NCI-H524 treated with DMSO at 0.1 percent for 48 hours (cell line): ENCODE measurements at regions not wholly inside any gene's neighbourhood (a gene's known extent, or its start where the extent isn't known, plus 50 kb on each side); places are given as distances from the start of the nearest gene placed in this dataset.
"Not testable (repeated sequence)": the region's sequence is repeated elsewhere in the genome, so short reads cannot be mapped to it uniquely, and the experiment has no call there.

ENCODE experiments used
- DNase-seq: peaks from one replicate; lab custom pipeline; 2025; lab: John Stamatoyannopoulos, UW

GRCh38 chr3:59254976-59255375 lies 205.2 kb upstream of the CFAP20DC start:
- no peak for DNase-seq

DNA sequence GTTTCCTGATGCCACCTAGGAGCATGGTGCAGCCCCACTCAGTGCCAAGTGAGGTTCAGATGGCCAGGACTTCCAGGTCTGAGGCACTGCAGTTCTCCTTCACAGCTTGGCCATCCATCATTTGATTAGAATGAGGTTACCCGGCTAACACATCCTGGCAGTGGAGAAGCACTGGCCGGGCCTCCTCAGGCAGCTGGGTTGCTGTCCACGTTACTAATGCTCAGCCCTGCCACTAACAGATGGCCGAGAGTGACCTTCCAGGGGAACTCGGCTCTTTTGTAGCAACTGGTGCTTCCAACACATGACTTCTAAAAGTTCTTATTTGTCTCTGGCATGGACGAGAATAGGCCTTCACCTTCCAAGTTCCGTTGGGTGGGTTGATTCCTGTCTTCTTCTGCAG lies 204.6 kb upstream of the CFAP20DC start:
- no peak for DNase-seq

GRCh38 chr3:59253523-59253922 lies 203.7 kb upstream of the CFAP20DC start:
- no peak for DNase-seq

GRCh38 chr3:59251869-59252268 lies 202.0 kb upstream of the CFAP20DC start:
- DNase-seq: no peak

GRCh38 chr3:59250600-59250999 lies 200.8 kb upstream of the CFAP20DC start:
- DNase-seq: no peak

- DNase-seq: no peak
Measured at GRCh38 chr3:59249698-59250361, 200.0 kb upstream of the CFAP20DC start.

- DNase-seq: no peak
Measured at GRCh38 chr3:59249004-59249403, 199.2 kb upstream of the CFAP20DC start.

DNA sequence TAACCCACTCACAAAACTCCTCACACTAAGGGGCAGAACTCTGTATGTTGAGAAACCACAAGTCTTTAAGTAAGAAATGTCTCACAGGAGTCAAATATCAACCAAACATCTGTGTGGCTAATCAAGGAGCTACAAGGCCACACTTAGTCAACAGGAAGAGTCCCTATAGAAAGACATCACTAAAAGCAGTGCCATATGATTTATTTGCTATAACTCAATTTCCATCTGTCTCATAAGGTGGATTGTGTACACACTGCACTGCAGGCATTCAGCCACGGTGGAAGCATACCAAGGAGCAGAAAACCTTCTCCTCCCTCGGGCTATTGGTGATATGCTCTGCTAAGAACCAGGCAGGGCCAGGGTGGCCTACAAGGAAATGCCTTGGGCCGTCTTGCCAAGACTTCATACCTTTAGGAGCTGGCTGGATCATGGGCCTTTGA lies 197.6 kb upstream of the CFAP20DC start:
- no peak for DNase-seq

DNA sequence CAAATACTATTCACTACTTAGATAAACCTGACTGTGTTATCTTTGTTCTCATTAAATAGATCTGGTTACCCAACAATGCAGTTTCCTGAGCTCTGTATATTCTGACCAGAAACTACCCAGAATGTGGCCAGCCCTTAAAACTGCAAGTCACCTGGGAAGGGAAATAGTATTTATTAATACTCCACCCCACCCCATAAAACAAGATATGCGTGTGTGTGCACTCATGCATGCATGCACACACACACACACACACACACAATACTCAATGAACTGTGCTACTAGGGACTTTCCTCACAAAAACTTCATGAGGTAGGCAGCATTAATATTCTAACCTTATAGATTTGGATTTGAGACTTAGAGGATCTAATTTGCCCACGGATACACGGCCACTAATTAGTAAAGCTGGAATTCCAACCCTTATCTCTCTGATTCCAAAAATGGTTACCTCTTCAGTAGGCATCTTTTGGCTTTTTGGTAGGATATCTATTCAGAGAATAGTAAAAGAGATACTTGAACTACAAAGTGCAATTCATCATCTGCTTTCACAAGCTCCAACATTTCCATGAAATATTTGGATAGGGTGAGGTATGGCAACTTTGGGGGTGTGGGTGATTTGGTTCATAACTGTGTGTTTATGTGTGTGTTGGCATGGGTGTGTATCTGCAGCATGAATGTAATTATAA lies 197.0 kb upstream of the CFAP20DC start:
- no peak for DNase-seq

GRCh38 chr3:59245859-59246501 lies 196.2 kb upstream of the CFAP20DC start:
- DNase-seq: no peak

DNA sequence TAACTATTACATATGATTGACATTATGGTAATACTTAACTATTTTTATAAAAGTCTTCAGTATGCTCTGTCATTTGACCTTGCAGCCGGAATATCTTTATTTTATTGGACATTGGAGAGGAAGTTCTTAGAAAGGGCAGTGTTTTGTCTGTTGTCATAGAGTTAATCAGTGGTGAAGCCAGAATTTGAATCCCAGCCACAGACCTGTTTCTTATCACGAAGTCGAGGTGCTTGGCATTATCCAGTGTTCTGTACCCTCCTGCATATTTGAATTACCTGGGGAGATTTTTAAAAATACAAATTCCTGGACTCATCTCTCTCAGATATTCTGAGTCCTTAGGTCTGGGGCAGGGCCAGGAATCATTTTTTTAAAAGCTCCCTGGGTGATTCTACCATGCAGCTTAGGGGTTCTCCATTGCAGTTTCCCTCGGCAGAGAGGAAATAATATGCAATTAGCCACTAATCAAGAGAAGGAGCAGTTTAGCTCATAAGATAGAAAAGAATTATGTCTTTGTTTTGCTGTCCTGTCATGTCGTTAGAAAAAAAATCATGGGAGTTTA lies 195.6 kb upstream of the CFAP20DC start:
- DNase-seq: no peak

- DNase-seq: no peak
Measured at GRCh38 chr3:59244343-59244742, 194.5 kb upstream of the CFAP20DC start.

DNA sequence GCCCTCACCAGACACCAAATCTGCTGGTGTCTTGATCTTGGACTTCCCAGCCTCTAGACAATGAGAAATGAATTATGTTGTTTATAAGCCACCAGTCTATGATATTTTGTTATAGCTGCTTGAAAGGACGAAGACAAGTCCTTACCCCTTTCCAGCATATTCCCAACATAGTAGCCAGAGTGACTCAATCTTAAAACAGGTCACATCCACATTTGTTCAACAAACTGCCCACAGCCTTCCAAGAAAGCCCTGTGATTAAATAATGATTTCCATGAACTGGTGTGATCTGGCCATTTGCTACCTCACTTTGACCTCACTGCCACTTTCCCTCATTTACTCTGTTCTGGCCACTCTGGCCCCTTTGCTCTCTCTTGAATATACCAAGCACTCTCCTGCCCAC lies 193.7 kb upstream of the CFAP20DC start:
- DNase-seq: no peak

DNA sequence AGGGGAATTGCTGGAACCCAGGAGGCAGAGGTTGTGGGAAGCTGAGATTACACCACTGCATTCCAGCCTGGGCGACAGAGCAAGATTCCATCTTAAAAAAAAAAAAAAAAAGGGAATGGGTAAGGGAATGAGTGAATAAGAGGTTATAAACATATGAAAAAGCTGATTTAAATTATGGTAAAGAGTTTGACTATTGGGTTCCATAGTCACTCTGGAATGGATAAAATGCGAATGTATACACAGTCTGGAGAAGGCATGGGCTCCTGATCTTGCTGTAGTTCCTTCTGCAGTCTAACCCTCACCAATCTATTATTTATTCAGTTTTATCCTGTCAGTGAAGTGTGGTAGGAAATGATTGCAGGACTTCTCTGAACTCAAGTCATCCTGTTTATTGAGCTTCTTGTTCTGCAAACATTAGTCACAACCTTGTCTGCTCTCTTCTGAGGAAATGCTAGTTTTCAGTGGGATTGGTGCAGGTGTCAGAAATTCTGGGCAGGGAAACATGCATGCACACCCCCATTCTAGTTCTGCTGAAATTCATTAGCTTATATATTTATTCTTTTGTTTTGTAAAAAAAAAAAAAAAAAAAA lies 190.9 kb upstream of the CFAP20DC start:
- DNase-seq: no peak

- no peak for DNase-seq
Measured at GRCh38 chr3:59237121-59237520, 187.3 kb upstream of the CFAP20DC start.

DNA sequence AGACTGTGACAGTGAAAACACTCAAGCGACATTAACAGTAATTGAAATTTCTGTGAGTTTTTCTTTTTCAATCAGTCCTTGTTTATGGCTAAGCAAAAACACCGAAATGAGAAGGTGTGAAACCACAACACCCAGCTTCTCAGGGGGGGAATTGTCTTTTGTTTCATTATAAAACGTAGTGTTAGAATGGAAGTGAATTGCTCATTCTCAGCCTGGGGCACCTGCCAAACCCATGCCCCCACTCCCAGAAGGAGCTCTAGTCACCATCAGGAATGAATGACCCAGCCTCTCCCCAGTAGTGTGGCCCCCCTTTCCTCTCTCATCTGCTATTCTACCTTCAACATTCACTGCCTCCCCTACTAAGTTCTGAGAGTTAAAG lies 185.8 kb upstream of the CFAP20DC start:
- DNase-seq: no peak

GRCh38 chr3:59234884-59235633 lies 185.2 kb upstream of the CFAP20DC start:
- DNase-seq: no peak

DNA sequence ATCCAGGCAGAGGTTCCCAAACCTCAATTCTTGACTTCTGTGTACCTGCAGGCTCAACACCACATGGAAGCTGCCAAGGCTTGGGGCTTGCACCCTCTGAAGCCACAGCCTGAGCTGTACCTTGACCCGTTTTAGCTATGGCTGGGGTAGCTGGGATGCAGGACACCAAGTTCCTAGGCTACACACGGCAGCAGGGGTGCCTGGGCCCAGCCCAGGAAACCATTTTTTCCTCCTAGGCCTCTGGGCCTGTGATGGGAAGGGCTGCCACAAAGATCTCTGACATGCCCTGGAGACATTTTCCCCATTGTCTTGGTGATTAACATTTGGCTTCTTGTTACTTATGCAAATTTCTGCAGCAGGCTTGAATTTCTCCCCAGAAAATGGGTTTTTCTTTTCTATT lies 180.6 kb upstream of the CFAP20DC start:
- DNase-seq: not testable (repeated sequence)

DNA sequence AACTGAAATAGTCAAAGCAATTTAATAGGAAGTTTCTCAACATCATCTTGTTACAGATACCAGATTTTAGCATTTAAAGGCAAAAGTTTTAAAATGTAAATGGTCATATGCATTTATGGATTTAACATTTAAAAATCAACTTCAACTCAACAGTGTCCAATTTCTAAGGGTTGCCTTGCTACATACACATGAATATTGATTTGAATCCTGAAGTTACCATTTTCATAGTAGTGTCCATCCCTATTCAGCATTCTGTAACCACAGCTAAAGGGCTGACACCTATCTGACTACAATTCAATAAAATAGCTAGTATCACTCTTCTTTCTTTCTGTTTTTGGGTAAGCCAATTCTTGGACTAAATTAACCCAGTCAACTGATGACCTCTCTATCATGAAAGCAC lies 164.0 kb upstream of the CFAP20DC start:
- no peak for DNase-seq

GRCh38 chr3:59212128-59212779 lies 162.4 kb upstream of the CFAP20DC start:
- DNase-seq: no peak

- DNase-seq: no peak
Measured at GRCh38 chr3:59210260-59210659, 160.4 kb upstream of the CFAP20DC start.
